Cerebellar cortex (tissue), 1 donor: ENCODE measurements at regions not wholly inside any gene's neighbourhood (a gene's known extent, or its start where the extent isn't known, plus 50 kb on each side); places are given as distances from the start of the nearest gene placed in this dataset.

Experiments
- DNase-seq: peaks from one replicate; pipeline ENCODE4 v3.0.0-alpha.2; 2015; ENCODE audit warnings: low spot score

DNA sequence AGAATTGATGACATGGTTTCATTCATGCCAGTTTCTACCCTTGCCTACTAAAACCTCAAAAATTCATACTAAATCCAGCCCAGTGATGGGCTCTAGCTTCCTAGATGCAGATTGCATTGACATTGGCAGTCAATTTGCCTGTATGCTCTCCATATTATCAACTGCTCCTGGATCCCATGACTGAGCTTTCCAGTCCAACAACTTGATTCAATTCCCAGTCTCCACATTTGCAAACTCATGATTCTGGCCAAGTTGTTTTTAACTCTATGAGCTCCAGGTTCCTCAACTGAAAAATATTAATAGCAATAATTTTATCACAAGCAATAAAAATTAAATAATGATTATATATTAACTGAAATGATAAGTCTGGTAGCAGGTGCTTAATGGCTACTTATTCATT lies 51.0 kb upstream of the DSC1 start:
- no peak for DNase-seq

DNA sequence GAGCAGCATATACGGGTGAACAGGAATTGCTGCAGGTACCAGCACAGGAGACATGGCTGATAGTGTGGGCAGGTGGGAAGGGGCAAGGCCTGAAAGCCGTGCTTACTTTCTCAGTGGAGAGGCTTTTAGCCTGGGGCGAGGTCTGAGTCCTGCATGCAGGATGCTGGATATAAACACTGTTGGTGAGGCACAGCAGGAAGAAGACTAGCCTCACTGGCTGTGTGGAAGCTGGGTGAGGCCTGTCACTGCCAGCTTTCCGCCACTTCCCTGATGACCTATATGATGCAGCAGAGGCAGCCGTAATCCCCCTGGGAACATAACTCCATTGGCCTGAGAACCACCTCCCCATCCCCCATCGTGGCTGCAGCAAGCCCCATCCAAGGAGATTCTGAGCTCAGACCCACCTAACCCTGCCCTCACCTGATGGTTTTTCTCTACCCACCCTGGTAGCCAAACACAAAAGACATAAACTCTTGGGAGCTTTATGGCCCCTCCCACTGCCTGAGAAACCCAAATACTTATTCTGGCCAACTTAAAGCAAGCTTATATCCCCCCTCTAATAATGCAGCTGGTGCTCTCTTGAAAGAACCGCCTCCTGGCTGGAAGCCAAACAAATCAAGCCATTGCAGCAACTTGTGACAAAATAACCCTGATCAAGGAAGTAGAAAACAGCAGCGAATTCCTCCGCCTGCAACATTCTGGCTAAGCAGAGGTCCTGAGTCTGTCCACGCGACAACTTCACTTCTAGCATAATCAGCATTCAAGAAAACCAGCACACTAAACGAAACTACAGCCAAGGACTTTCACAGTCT lies 54.6 kb upstream of the DSC1 start:
- no peak for DNase-seq

GRCh38 chr18:31218671-31219383 lies 56.2 kb upstream of the DSC1 start:
- DNase-seq, result no peak

DNA sequence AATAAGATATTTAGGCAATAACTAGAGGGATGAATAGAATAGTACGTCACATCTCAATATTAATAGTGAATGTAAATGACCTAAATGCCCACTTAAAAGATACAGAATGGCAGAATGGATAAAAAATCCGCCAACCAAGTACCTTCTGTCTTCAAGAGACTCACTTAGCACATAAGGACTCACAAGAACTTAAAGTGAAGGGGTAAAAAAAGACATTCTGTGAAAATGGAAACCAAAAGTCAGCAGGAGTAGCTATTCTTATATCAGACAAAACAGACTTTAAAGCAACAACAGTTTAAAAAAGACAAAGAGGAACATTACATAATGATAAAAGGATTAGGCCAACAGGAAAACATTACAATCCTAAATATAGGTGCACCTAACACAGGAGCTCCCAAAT lies 56.7 kb upstream of the DSC1 start:
- no peak for DNase-seq

- DNase-seq, result no peak
These were observed 60.7 kb upstream of the DSC1 start for GRCh38 chr18:31223371-31223770.

DNA sequence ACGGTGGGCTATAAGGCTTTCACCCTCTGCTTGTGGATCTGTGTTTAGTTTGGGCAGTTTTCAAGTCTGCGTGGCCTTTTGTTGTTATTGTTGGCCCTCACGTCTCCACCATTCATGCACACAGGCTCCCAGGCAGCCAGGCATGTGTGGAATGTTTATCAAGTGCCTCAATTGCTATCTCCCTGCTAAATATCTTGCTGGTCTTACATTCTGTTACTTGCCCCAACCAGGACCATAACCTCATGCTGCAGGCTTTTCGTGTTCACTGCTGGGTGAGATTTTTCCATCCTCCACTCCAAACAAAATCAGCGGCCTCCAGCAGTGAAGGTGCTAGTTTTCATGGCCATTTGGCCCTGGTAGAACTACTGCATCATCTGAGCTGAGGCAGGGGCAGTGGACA lies 63.0 kb upstream of the DSC1 start:
- no peak for DNase-seq

- no peak for DNase-seq
These were observed 65.0 kb upstream of the DSC1 start for GRCh38 chr18:31227497-31228229.

DNA sequence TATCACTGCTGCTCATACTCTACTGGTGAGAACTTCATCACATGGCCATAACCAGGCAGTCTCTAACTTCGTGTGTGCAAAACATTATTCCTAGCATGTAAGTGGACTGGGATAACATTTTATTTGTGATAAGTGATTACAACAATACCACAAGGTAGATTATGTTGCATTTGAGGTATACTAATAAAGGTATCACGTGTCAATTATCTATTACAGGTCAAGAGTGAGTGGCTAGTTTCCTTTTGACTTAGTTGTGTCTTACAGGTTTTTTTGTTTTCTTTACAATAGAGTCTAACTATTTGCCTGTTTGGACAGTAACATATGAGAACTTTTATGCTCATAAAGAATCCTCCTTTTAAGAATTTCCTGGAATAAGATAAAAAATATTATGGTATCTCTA lies 67.2 kb upstream of the DSC1 start:
- DNase-seq, result no peak

DNA sequence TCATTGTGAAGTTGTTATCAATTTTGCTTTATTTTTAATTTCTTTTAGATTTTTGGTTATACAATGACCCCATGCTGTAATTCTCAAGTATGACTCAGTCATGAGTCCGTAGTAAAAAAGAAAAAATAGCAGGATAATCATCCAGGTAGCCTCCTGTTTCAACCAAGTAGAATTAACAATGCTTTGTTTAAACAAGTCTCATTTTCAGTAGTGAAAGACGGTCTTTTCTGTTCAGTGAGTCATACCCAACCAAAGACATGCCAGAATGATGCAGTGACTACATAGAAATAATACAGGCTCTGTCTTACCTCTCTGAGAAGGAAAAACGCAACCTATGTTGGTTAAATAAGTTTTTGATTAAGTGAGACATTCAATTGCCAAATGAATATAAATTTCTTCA lies 67.8 kb upstream of the DSC1 start:
- no peak for DNase-seq

DNA sequence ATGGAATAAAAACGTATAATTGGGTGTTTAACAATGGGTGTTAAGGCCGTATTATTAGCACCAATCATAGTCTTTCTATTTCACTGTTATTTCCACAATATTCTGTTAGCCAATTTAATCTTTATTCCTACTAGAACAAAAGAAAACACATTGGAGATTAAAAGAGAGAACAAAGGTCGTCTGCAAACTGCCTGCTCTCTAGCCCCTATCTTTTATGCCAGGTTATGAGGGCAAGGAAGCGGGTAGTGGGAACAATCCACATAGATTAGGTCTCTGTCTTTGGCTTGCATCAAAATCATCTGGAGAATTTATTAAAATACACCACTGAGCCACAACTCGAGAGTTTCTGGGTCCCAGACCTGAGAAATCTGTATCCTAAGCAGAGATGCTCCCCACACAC lies 69.4 kb upstream of the DSC1 start:
- no peak for DNase-seq

GRCh38 chr18:31232775-31233424 lies 70.2 kb upstream of the DSC1 start:
- DNase-seq, result no peak

GRCh38 chr18:31233621-31234275 lies 71.1 kb upstream of the DSC1 start:
- DNase-seq, result no peak

DNA sequence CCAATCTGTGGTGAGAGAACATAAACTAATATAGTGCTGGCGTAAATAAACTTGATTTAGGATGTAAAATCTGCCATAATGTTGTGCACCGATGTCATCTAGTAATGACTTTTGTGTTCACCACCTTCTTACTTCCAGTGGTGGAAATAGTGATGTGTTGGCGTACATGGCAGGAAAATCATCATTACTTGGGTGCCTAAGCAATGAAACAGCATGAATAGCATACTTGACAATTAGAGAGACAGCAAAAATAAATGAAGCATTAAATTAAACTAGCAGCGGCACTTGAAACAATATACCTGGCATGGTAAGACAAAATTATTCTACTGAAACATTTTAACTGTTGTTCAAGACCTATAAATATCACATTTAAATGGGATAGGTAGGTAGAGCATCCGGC lies 73.2 kb upstream of the DSC1 start:
- no peak for DNase-seq

GRCh38 chr18:31237142-31237541 lies 74.5 kb upstream of the DSC1 start:
- no peak for DNase-seq

GRCh38 chr18:31241425-31241824 lies 76.5 kb upstream of the DSG1 start:
- no peak for DNase-seq

GRCh38 chr18:31241900-31242409 lies 76.0 kb upstream of the DSG1 start:
- DNase-seq, result no peak

DNA sequence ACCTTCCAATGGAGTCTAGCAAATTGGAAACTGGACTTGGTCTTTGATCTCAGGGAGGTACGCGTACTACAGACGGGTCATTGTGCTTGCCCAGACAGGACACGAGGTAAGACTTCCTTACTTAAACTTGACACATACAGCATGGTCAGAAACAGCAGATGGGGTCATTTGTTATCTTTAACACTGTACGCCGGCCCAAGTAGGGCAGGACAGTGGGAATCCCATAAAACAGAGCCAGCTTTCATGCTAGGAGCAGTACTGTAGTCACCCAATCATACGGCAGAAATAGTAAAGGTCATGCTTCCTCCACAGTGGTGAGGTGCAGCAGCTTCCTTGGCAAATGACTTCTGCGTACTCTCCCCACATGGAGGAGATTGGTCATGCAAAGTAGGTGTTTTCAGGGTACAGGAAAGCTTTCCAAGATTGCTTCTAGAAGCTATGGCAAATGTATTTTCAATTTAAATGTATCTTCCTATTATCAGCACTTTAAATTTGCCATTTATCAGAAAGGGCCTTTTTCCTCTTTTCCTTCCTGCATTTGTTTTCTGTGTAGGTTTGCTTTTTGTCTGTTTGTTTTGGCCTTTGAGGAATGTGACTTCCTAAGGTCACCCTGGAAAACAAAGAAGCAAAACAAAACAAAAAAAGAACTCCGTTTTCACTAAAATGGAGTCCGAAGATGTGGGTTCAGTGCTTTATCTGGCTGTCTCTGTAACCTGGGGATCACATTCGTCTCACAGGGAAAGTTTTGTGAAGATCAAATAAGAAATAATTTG lies 74.0 kb upstream of the DSG1 start:
- no peak for DNase-seq

- no peak for DNase-seq
These were observed 73.1 kb upstream of the DSG1 start for GRCh38 chr18:31244771-31245394.

- DNase-seq, result no peak
These were observed 72.1 kb upstream of the DSG1 start for GRCh38 chr18:31245820-31246219.

- no peak for DNase-seq
These were observed 71.5 kb upstream of the DSG1 start for GRCh38 chr18:31246460-31246859.
